SK-N-SH (cell line): ENCODE measurements at regions not wholly inside any gene's neighbourhood (a gene's known extent, or its start where the extent isn't known, plus 50 kb on each side); places are given as distances from the start of the nearest gene placed in this dataset.

Experiments
- SIN3A ChIP-seq: IDR thresholded peaks from 2 replicates; pipeline ENCODE4 v1.6.1; 2012; ENCODE audit warnings: low read depth, mild to moderate bottlenecking, low read length, moderate library complexity, borderline replicate concordance
- YY1 ChIP-seq: IDR thresholded peaks from 2 replicates; pipeline ENCODE4 v1.4.0; 2012; ENCODE audit warnings: low read depth, mild to moderate bottlenecking
- TF ChIP-seq, protein P1 (sequence below): fragments of 200-600 bp; sonication (generic); IDR thresholded peaks from 2 replicates; pipeline ENCODE4 v1.6.1; 2017; ENCODE audit warnings: antibody characterized with exemption, mild to moderate bottlenecking, moderate library complexity

DNA sequence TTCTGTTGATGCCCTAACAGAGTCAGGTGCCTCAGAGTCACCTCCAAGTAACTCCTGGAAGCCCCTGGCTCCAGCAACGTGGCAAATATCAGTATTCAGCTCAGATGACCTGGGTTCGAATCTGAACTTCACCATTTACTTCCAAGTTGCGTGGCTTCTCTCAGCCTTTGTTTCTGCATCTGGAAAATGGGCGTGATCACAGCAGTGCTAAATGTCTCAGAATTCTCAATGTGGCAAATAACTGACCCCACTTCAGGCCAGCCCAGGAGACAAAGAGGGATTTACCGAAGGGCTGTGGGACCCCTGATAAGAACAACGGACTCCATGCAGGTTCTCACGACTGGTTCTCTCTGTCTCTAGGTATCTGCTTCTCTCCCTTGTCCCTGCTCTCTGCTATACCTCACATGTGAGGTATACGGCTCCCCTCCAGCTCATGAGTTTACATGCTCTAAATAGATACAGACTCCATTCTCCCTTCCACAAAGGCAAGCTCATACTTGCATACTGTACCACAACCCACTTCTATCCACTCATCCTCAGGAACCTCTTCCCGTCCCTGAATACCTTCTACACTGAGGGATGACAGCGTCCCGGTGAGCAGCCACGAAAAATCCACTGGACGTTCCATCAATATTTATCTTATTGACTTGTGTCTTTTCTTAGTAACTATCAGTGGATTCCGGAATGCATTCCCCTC lies 84.1 kb downstream of the SNX5 start:
- TF ChIP-seq YY1 (no peak), SIN3A (no peak)
- TF ChIP-seq, protein P1, sequence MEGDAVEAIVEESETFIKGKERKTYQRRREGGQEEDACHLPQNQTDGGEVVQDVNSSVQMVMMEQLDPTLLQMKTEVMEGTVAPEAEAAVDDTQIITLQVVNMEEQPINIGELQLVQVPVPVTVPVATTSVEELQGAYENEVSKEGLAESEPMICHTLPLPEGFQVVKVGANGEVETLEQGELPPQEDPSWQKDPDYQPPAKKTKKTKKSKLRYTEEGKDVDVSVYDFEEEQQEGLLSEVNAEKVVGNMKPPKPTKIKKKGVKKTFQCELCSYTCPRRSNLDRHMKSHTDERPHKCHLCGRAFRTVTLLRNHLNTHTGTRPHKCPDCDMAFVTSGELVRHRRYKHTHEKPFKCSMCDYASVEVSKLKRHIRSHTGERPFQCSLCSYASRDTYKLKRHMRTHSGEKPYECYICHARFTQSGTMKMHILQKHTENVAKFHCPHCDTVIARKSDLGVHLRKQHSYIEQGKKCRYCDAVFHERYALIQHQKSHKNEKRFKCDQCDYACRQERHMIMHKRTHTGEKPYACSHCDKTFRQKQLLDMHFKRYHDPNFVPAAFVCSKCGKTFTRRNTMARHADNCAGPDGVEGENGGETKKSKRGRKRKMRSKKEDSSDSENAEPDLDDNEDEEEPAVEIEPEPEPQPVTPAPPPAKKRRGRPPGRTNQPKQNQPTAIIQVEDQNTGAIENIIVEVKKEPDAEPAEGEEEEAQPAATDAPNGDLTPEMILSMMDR, result no peak
